ENCODE measurements at regions not wholly inside any gene's neighbourhood (a gene's known extent, or its start where the extent isn't known, plus 50 kb on each side); places are given as distances from the start of the nearest gene placed in this dataset.

DNA sequence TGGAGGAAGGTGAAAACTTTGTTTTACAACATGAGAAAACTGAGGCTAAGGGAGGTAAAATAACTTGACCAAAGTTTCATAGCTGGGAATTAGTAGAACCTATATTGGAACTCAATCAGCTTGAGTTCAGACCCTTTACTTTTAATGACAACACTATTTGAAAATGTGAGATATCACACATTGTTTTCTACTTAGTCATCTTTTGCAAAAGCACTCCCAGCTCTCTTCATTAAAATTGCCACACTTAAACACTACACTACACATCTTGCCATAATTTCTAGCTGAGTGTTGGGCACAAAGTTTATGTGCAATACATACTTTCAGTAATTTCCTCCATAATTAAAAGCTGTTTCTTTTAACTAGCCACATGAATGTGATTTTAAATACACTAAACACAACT is 230.4 kb upstream of the DCBLD2 start:
- no peak overlapping the region for H3K9ac ChIP-seq (ENCODE audit: extremely low read depth, insufficient read length, low read length)
- Mint-ChIP-seq H3K27ac (no peak overlapping the region), H3K4me1 (no peaks in the 10 kb centered on the region), H3K36me3 (ENCODE audit: insufficient read depth in 1 of 3, low read depth in 3 of 3) (no peaks in the 10 kb centered on the region), H3K4me3 (no peak overlapping the region), H3K27me3 (ENCODE audit: low read depth) (peaks cover 2% of the 10 kb centered on the region; the same call in 1 of the 2 replicates), H3K9me3 (peaks cover 0 to 3% of the 10 kb centered on the region in 2 experiments; a peak in 2 of 5 replicates)
- no peak overlapping the region for H3K27ac ChIP-seq (ENCODE audit: insufficient read length, low read depth, low read length)
- H2BK12ac ChIP-seq (ENCODE audit: insufficient read length, low read depth, low read length): no peak overlapping the region
- H3K79me1 ChIP-seq (ENCODE audit: insufficient read depth, low read depth, low read length, poor library complexity, severe bottlenecking): no peaks in the 10 kb centered on the region
- H4K91ac ChIP-seq (ENCODE audit: insufficient read length, low read depth, low read length): no peak overlapping the region
- TF ChIP-seq, protein P1, sequence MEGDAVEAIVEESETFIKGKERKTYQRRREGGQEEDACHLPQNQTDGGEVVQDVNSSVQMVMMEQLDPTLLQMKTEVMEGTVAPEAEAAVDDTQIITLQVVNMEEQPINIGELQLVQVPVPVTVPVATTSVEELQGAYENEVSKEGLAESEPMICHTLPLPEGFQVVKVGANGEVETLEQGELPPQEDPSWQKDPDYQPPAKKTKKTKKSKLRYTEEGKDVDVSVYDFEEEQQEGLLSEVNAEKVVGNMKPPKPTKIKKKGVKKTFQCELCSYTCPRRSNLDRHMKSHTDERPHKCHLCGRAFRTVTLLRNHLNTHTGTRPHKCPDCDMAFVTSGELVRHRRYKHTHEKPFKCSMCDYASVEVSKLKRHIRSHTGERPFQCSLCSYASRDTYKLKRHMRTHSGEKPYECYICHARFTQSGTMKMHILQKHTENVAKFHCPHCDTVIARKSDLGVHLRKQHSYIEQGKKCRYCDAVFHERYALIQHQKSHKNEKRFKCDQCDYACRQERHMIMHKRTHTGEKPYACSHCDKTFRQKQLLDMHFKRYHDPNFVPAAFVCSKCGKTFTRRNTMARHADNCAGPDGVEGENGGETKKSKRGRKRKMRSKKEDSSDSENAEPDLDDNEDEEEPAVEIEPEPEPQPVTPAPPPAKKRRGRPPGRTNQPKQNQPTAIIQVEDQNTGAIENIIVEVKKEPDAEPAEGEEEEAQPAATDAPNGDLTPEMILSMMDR (conservative IDR thresholded peaks at IDR 0.05): no peak
- no peaks in the 10 kb centered on the region for H3K4me1 ChIP-seq (ENCODE audit: insufficient read depth, low read length)
- H3K56ac ChIP-seq (ENCODE audit: insufficient read length, low read depth, low read length): no peak overlapping the region
- no peak overlapping the region for H2BK15ac ChIP-seq (ENCODE audit: low read depth, low read length)
- DNase-seq: no peak
- no peak overlapping the region for H3K18ac ChIP-seq (ENCODE audit: insufficient read length, low read depth, low read length)
- no peak overlapping the region for H3K23ac ChIP-seq (ENCODE audit: insufficient read length, low read depth, low read length)
- H4K8ac ChIP-seq (replicated peaks; ENCODE audit: insufficient read length, low read depth, low read length): no peak overlapping the region
- H2BK5ac ChIP-seq (ENCODE audit: insufficient read length, low read length): no peak overlapping the region
- no peak overlapping the region for H3K14ac ChIP-seq (ENCODE audit: insufficient read depth, low read length)
- no peak overlapping the region for H2BK20ac ChIP-seq (ENCODE audit: low read depth, low read length, poor library complexity, severe bottlenecking)
- H3K79me2 ChIP-seq (ENCODE audit: insufficient read depth, low read length): no peaks in the 10 kb centered on the region
- no peak overlapping the region for H2AFZ ChIP-seq (ENCODE audit: low read length)
- H4K20me1 ChIP-seq (ENCODE audit: control insufficient read depth, insufficient read depth, insufficient read length): no peaks in the 10 kb centered on the region
- no peak overlapping the region for H4K5ac ChIP-seq (ENCODE audit: insufficient read length, low read depth, low read length)
- H2BK120ac ChIP-seq (ENCODE audit: low read depth, low read length, poor library complexity, severe bottlenecking): no peak overlapping the region
- no peak overlapping the region for H3K4ac ChIP-seq (ENCODE audit: low read depth, low read length)
- no peaks in the 10 kb centered on the region for H3K23me2 ChIP-seq (ENCODE audit: insufficient read length, low read depth, low read length, poor library complexity, severe bottlenecking)
- H3K4me2 ChIP-seq (ENCODE audit: insufficient read depth, insufficient read length, low read length): no peak overlapping the region
- no peak overlapping the region for H2AK5ac ChIP-seq (ENCODE audit: insufficient read length, low read length)
- H3K27me3 ChIP-seq (ENCODE audit: insufficient read depth, low read length): no peaks in the 10 kb centered on the region
- H3T11ph ChIP-seq (ENCODE audit: low read length): no peak overlapping the region
- no peaks in the 10 kb centered on the region for H3K9me3 ChIP-seq (ENCODE audit: control insufficient read depth, low read depth, low read length)
